Testis (tissue), 2 donors: ENCODE measurements at regions not wholly inside any gene's neighbourhood (a gene's known extent, or its start where the extent isn't known, plus 50 kb on each side); places are given as distances from the start of the nearest gene placed in this dataset.
"Not testable (repeated sequence)": the region's sequence is repeated elsewhere in the genome, so short reads cannot be mapped to it uniquely, and the experiment has no call there.

Experiments used
- POLR2A ChIP-seq: fragments of 450-650 bp; IDR thresholded peaks from one replicate; pipeline ENCODE4 v1.6.1; 2017; ENCODE audit warnings: antibody characterized with exemption, mild to moderate bottlenecking, moderate library complexity
- TF ChIP-seq, protein P1 (sequence below), 3 experiments: fragments of 450-650 bp in 2 of 3; fragments of 200-600 bp in 1 of 3; sonication (generic) in 1 of 3; IDR thresholded peaks; one replicate each; pipeline ENCODE4 v1.5.1; 2016 to 2019; ENCODE audit warnings: antibody characterized with exemption in 3 of 3, mild to moderate bottlenecking in 2 of 3, moderate library complexity in 1 of 3

- not testable (repeated sequence) for TF ChIP-seq POLR2A
- TF ChIP-seq, protein P1, sequence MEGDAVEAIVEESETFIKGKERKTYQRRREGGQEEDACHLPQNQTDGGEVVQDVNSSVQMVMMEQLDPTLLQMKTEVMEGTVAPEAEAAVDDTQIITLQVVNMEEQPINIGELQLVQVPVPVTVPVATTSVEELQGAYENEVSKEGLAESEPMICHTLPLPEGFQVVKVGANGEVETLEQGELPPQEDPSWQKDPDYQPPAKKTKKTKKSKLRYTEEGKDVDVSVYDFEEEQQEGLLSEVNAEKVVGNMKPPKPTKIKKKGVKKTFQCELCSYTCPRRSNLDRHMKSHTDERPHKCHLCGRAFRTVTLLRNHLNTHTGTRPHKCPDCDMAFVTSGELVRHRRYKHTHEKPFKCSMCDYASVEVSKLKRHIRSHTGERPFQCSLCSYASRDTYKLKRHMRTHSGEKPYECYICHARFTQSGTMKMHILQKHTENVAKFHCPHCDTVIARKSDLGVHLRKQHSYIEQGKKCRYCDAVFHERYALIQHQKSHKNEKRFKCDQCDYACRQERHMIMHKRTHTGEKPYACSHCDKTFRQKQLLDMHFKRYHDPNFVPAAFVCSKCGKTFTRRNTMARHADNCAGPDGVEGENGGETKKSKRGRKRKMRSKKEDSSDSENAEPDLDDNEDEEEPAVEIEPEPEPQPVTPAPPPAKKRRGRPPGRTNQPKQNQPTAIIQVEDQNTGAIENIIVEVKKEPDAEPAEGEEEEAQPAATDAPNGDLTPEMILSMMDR (IDR thresholded peaks at IDR 0.05), result not testable (repeated sequence)
Measured at GRCh38 chr3:103564116-103564515, 1129.3 kb downstream of the ZPLD1 start.
